ENCODE measurements at regions not wholly inside any gene's neighbourhood (a gene's known extent, or its start where the extent isn't known, plus 50 kb on each side); places are given as distances from the start of the nearest gene placed in this dataset.

GRCh38 chr10:71075086-71075758, 137.1 kb upstream of the UNC5B start:
- TF ChIP-seq CTCF (IDR thresholded peaks at IDR 0.05; ENCODE audit: low read length) (no peak), EZH2 (IDR thresholded peaks at IDR 0.05; ENCODE audit: borderline replicate concordance, low read length) (no peak)
